Hepatocyte (in vitro differentiated cells): ENCODE measurements at regions not wholly inside any gene's neighbourhood (a gene's known extent, or its start where the extent isn't known, plus 50 kb on each side); places are given as distances from the start of the nearest gene placed in this dataset.

ENCODE experiments used
- EZH2 ChIP-seq: fragments of 200-600 bp; sonication (generic); IDR thresholded peaks from 2 replicates; pipeline ENCODE4 v1.6.1; 2016; ENCODE audit warnings: antibody characterized with exemption, mild to moderate bottlenecking, borderline replicate concordance
- EZH2phosphoT487 ChIP-seq: fragments of 200-600 bp; sonication (generic); IDR thresholded peaks from one replicate; pipeline ENCODE4 v1.6.1; 2018; ENCODE audit warnings: antibody characterized with exemption, mild to moderate bottlenecking, low read depth, moderate library complexity; ENCODE audit not compliant: unreplicated experiment, severe bottlenecking
- TF ChIP-seq, protein P1 (sequence below): fragments of 200-600 bp; sonication (generic); IDR thresholded peaks from 2 replicates; pipeline ENCODE4 v1.5.1; 2016; ENCODE audit warnings: antibody characterized with exemption, mild to moderate bottlenecking; ENCODE audit not compliant: poor library complexity

DNA sequence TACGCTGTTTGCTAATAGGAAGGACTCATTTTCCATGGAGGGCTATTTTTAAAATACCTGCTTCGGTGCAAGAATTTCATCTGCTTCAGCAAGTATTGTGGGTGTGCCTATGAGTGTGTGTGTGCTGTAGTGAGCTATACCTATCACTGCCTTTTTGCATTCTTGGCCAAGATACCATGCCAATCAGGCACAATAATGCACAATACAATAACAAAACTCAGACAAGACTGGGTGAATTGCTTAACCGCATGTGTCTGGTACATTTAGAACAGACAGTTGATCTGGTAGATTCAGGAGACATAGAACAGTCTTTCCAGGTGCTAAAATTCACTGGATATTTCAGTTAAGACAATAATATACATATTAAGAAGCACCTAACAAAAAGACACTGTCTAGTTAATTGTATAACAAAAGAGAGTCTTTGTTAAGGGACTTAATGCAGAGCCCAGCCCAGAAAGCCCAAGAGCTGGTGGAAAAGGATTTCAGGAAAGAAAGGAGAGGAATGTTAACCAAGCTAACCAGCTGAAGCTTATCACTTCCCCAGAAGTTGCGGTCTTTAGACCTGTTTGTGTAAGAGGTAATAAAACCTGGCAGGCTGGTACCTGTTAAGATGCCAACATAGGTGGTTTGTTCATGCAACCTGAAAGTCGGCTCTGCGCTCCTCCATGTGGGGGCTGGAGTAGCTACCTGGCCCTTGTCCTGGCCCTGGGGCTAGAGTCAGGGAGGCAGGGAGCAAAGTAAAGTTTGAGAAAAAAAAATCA, 153.3 kb upstream of the RBMS1 start:
- TF ChIP-seq, protein P1, sequence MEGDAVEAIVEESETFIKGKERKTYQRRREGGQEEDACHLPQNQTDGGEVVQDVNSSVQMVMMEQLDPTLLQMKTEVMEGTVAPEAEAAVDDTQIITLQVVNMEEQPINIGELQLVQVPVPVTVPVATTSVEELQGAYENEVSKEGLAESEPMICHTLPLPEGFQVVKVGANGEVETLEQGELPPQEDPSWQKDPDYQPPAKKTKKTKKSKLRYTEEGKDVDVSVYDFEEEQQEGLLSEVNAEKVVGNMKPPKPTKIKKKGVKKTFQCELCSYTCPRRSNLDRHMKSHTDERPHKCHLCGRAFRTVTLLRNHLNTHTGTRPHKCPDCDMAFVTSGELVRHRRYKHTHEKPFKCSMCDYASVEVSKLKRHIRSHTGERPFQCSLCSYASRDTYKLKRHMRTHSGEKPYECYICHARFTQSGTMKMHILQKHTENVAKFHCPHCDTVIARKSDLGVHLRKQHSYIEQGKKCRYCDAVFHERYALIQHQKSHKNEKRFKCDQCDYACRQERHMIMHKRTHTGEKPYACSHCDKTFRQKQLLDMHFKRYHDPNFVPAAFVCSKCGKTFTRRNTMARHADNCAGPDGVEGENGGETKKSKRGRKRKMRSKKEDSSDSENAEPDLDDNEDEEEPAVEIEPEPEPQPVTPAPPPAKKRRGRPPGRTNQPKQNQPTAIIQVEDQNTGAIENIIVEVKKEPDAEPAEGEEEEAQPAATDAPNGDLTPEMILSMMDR = no peak
- TF ChIP-seq EZH2 (no peak), EZH2phosphoT487 (no peak)
